ENCODE measurements at regions not wholly inside any gene's neighbourhood (a gene's known extent, or its start where the extent isn't known, plus 50 kb on each side); places are given as distances from the start of the nearest gene placed in this dataset.

- no peak for TF ChIP-seq CTCF (IDR thresholded peaks at IDR 0.05; ENCODE audit: low read depth, low read length, poor library complexity, severe bottlenecking)
- TF ChIP-seq EZH2phosphoT487 (IDR thresholded peaks at IDR 0.05; ENCODE audit: borderline replicate concordance, low read length): no peak
- Histone ChIP-seq H3K36me3 (ENCODE audit: control insufficient read depth, low read length) (no peaks in the 10 kb centered on the region), H4K20me1 (ENCODE audit: control insufficient read depth, insufficient read depth, low read depth, low read length) (no peaks in the 10 kb centered on the region), H3K79me2 (ENCODE audit: control insufficient read depth, low read length) (no peaks in the 10 kb centered on the region), H3K9me3 (ENCODE audit: control insufficient read depth, insufficient read depth, low read length) (no peaks in the 10 kb centered on the region), H3K4me3 (ENCODE audit: low read length) (no peak overlapping the region), H3K4me2 (ENCODE audit: low read length) (no peak overlapping the region), H3K9me2 (replicated peaks; ENCODE audit: control insufficient read depth, low read length) (no peaks in the 10 kb centered on the region), H3F3A (ENCODE audit: control insufficient read depth, insufficient read depth) (no peaks in the 10 kb centered on the region), H3K27me3 (ENCODE audit: control insufficient read depth, low read length) (no peaks in the 10 kb centered on the region), H3K27ac (ENCODE audit: low read depth, low read length) (no peak overlapping the region), H3K4me1 (ENCODE audit: control insufficient read depth, low read length) (no peaks in the 10 kb centered on the region)
These were observed 633.6 kb downstream of the PCDH18 start for GRCh38 chr4:136898590-136899248.

GRCh38 chr4:136893573-136893972, 638.7 kb downstream of the PCDH18 start:
- H3K4me3 ChIP-seq (ENCODE audit: low read length): no peak overlapping the region
- no peaks in the 10 kb centered on the region for H3K9me2 ChIP-seq (replicated peaks; ENCODE audit: control insufficient read depth, low read length)
- H3K4me2 ChIP-seq (ENCODE audit: low read length): no peak overlapping the region
- H3K27ac ChIP-seq (ENCODE audit: low read depth, low read length): no peak overlapping the region
- H3K27me3 ChIP-seq (ENCODE audit: control insufficient read depth, low read length): no peaks in the 10 kb centered on the region
- no peaks in the 10 kb centered on the region for H4K20me1 ChIP-seq (ENCODE audit: control insufficient read depth, insufficient read depth, low read depth, low read length)
- no peak for TF ChIP-seq CTCF (IDR thresholded peaks at IDR 0.05; ENCODE audit: low read depth, low read length, poor library complexity, severe bottlenecking)
- no peak for TF ChIP-seq EZH2phosphoT487 (IDR thresholded peaks at IDR 0.05; ENCODE audit: borderline replicate concordance, low read length)
- no peaks in the 10 kb centered on the region for H3K79me2 ChIP-seq (ENCODE audit: control insufficient read depth, low read length)
- no peaks in the 10 kb centered on the region for H3K36me3 ChIP-seq (ENCODE audit: control insufficient read depth, low read length)
- H3K4me1 ChIP-seq (ENCODE audit: control insufficient read depth, low read length): no peaks in the 10 kb centered on the region
- H3F3A ChIP-seq (ENCODE audit: control insufficient read depth, insufficient read depth): no peaks in the 10 kb centered on the region
- no peaks in the 10 kb centered on the region for H3K9me3 ChIP-seq (ENCODE audit: control insufficient read depth, insufficient read depth, low read length)

GRCh38 chr4:136881666-136882065, 650.6 kb downstream of the PCDH18 start:
- Histone ChIP-seq H3K27me3 (ENCODE audit: control insufficient read depth, low read length) (no peaks in the 10 kb centered on the region), H3K36me3 (ENCODE audit: control insufficient read depth, low read length) (no peaks in the 10 kb centered on the region), H3K27ac (ENCODE audit: low read depth, low read length) (no peak overlapping the region), H4K20me1 (ENCODE audit: control insufficient read depth, insufficient read depth, low read depth, low read length) (no peaks in the 10 kb centered on the region), H3K9me3 (ENCODE audit: control insufficient read depth, insufficient read depth, low read length) (no peaks in the 10 kb centered on the region), H3K4me2 (ENCODE audit: low read length) (no peak overlapping the region), H3K4me1 (ENCODE audit: control insufficient read depth, low read length) (no peaks in the 10 kb centered on the region), H3F3A (ENCODE audit: control insufficient read depth, insufficient read depth) (no peaks in the 10 kb centered on the region), H3K4me3 (ENCODE audit: low read length) (no peak overlapping the region), H3K79me2 (ENCODE audit: control insufficient read depth, low read length) (no peaks in the 10 kb centered on the region), H3K9me2 (replicated peaks; ENCODE audit: control insufficient read depth, low read length) (no peaks in the 10 kb centered on the region)
- TF ChIP-seq EZH2phosphoT487 (IDR thresholded peaks at IDR 0.05; ENCODE audit: borderline replicate concordance, low read length) (no peak), CTCF (IDR thresholded peaks at IDR 0.05; ENCODE audit: low read depth, low read length, poor library complexity, severe bottlenecking) (no peak)
